ENCODE measurements at regions not wholly inside any gene's neighbourhood (a gene's known extent, or its start where the extent isn't known, plus 50 kb on each side); places are given as distances from the start of the nearest gene placed in this dataset.

- peaks cover 26% of the 10 kb centered on the region for H3K4me1 Mint-ChIP-seq
- no peak for DNase-seq (ENCODE audit: low spot score)
- peaks cover 43% of the 10 kb centered on the region for H3K36me3 Mint-ChIP-seq (ENCODE audit: low read depth)
- no peaks in the 10 kb centered on the region for H3K27me3 Mint-ChIP-seq (ENCODE audit: insufficient read depth, low read depth, poor library complexity)
- no peaks in the 10 kb centered on the region for H3K79me2 ChIP-seq (replicated peaks; ENCODE audit: insufficient read depth)
- H3F3A ChIP-seq (replicated peaks; ENCODE audit: low read depth): no peaks in the 10 kb centered on the region
- no peak for ATAC-seq
- H3K27ac Mint-ChIP-seq: no peak overlapping the region
- no peaks in the 10 kb centered on the region; the same call in 1 of the 2 replicates for H3K9me2 ChIP-seq (ENCODE audit: insufficient read depth)
- no peak overlapping the region for H3K4me2 ChIP-seq
- H3K4me3 Mint-ChIP-seq: no peak overlapping the region
- H3K9me3 Mint-ChIP-seq: peaks cover 32% of the 10 kb centered on the region
- H3K27me3 ChIP-seq (ENCODE audit: insufficient read depth): no peaks in the 10 kb centered on the region
- no peak overlapping the region for H3K27ac ChIP-seq (ENCODE audit: low read depth)
- H3K4me3 ChIP-seq: no peak overlapping the region
- H3K36me3 ChIP-seq (ENCODE audit: insufficient read depth): no peaks in the 10 kb centered on the region; the same call in 1 of the 2 replicates
- no peak overlapping the region for H2AFZ ChIP-seq
- H4K20me1 ChIP-seq (replicated peaks; ENCODE audit: insufficient read depth): no peaks in the 10 kb centered on the region
- peaks cover 19% of the 10 kb centered on the region for H3K4me1 ChIP-seq (ENCODE audit: insufficient read depth)
- TF ChIP-seq ZNF331 (CRISPR knock-in tag; IDR thresholded peaks at IDR 0.05; ENCODE audit: low read depth) (no peak), JUNB (IDR thresholded peaks at IDR 0.05; ENCODE audit: unreplicated experiment) (no peak), CREB1 (CRISPR knock-in tag; IDR thresholded peaks at IDR 0.05; ENCODE audit: low read depth) (no peak), STAT1 (IDR thresholded peaks at IDR 0.05; ENCODE audit: unreplicated experiment) (no peak), ZNF114 (CRISPR knock-in tag; IDR thresholded peaks at IDR 0.05) (no peak), NANOG (IDR thresholded peaks at IDR 0.05; ENCODE audit: borderline replicate concordance) (no peak), ETS1 (IDR thresholded peaks at IDR 0.05) (no peak)
Observed at GRCh38 chr3:95923496-95924210, 890.7 kb upstream of the EPHA6 start.

- Histone ChIP-seq H3K9me2 (ENCODE audit: insufficient read depth) (no peaks in the 10 kb centered on the region), H2AFZ (no peak overlapping the region), H3K4me1 (ENCODE audit: insufficient read depth) (peaks cover 20% of the 10 kb centered on the region), H3K36me3 (ENCODE audit: insufficient read depth) (no peaks in the 10 kb centered on the region; the same call in 1 of the 2 replicates), H3K27ac (ENCODE audit: low read depth) (peak overlapping the region; percentile 82), H3K79me2 (replicated peaks; ENCODE audit: insufficient read depth) (no peaks in the 10 kb centered on the region), H4K20me1 (replicated peaks; ENCODE audit: insufficient read depth) (no peaks in the 10 kb centered on the region), H3K27me3 (ENCODE audit: insufficient read depth) (no peaks in the 10 kb centered on the region), H3K4me3 (no peak overlapping the region), H3K4me2 (peak overlapping the region; percentile 20; the same call in 1 of the 2 replicates), H3F3A (replicated peaks; ENCODE audit: low read depth) (no peaks in the 10 kb centered on the region)
- peak; percentile 99 for ATAC-seq
- DNase-seq (ENCODE audit: low spot score): peak; percentile 96
- Mint-ChIP-seq H3K4me3 (peak overlapping the region; percentile 56), H3K27me3 (ENCODE audit: insufficient read depth, low read depth, poor library complexity) (no peaks in the 10 kb centered on the region), H3K9me3 (peaks cover 32% of the 10 kb centered on the region), H3K4me1 (peaks cover 28% of the 10 kb centered on the region), H3K36me3 (ENCODE audit: low read depth) (peaks cover 39% of the 10 kb centered on the region), H3K27ac (peak overlapping the region; percentile 98)
- TF ChIP-seq NANOG (IDR thresholded peaks at IDR 0.05; ENCODE audit: borderline replicate concordance) (peak; percentile 78; the same call in 1 of the 2 replicates), ZNF114 (CRISPR knock-in tag; IDR thresholded peaks at IDR 0.05) (peak; percentile 99), ZNF462 (CRISPR knock-in tag; IDR thresholded peaks at IDR 0.05) (peak; percentile 50), ZNF331 (CRISPR knock-in tag; IDR thresholded peaks at IDR 0.05; ENCODE audit: low read depth) (no peak), CTCF (conservative IDR thresholded peaks at IDR 0.05; ENCODE audit: low read depth in 2 of 2) (no peak), POLR2AphosphoS5 (IDR thresholded peaks at IDR 0.05; ENCODE audit: low read depth) (0 out of 2 replicates have a peak, but pooled peaks have one; percentile 17)
Observed at GRCh38 chr3:95926904-95927501, 887.4 kb upstream of the EPHA6 start.

All from GM23338 (cell line).